ENCODE measurements at regions not wholly inside any gene's neighbourhood (a gene's known extent, or its start where the extent isn't known, plus 50 kb on each side); places are given as distances from the start of the nearest gene placed in this dataset.

- no peak for DNase-seq
Measured at GRCh38 chr18:61989138-61989537, 96.3 kb upstream of the RNF152 start.

GRCh38 chr18:61988100-61988499 is 95.3 kb upstream of the RNF152 start:
- no peak for DNase-seq

GRCh38 chr18:61985681-61986080 is 92.9 kb upstream of the RNF152 start:
- no peak for DNase-seq

- DNase-seq = no peak
Measured at GRCh38 chr18:61984349-61984748, 91.5 kb upstream of the RNF152 start.

GRCh38 chr18:61982475-61982874 is 89.7 kb upstream of the RNF152 start:
- no peak for DNase-seq

- DNase-seq = no peak
Measured at GRCh38 chr18:61980355-61980754, 87.5 kb upstream of the RNF152 start.

- DNase-seq = peak in 3 of 6 experiments; percentile 59 to 68 (median 62)
Measured at GRCh38 chr18:61975526-61976326, 82.9 kb upstream of the RNF152 start.

GRCh38 chr18:61973273-61974115 is 80.7 kb upstream of the RNF152 start:
- no peak for DNase-seq

GRCh38 chr18:61972389-61973264 is 79.8 kb upstream of the RNF152 start:
- DNase-seq = no peak

GRCh38 chr18:61967252-61967891 is 74.6 kb upstream of the RNF152 start:
- no peak for DNase-seq

- DNase-seq = no peak
Measured at GRCh38 chr18:61965311-61965710, 72.5 kb upstream of the RNF152 start.

GRCh38 chr18:61964616-61965015 is 71.8 kb upstream of the RNF152 start:
- no peak for DNase-seq

GRCh38 chr18:61963705-61964104 is 70.9 kb upstream of the RNF152 start:
- DNase-seq = no peak

- no peak for DNase-seq
Measured at GRCh38 chr18:61957801-61958516, 65.2 kb upstream of the RNF152 start.

GRCh38 chr18:61955644-61956043 is 62.8 kb upstream of the RNF152 start:
- DNase-seq = no peak

- DNase-seq = no peak
Measured at GRCh38 chr18:61954096-61954746, 61.4 kb upstream of the RNF152 start.

GRCh38 chr18:61953641-61954040 is 60.8 kb upstream of the RNF152 start:
- no peak for DNase-seq

GRCh38 chr18:61953161-61953560 is 60.4 kb upstream of the RNF152 start:
- DNase-seq = no peak

GRCh38 chr18:61951396-61951795 is 58.6 kb upstream of the RNF152 start:
- DNase-seq = no peak

- DNase-seq = no peak
Measured at GRCh38 chr18:61950371-61950770, 57.6 kb upstream of the RNF152 start.

GRCh38 chr18:61949946-61950345 is 57.1 kb upstream of the RNF152 start:
- DNase-seq = no peak

Data from stimulated activated naive CD4-positive, alpha-beta T cell (primary cell).